ENCODE measurements at regions not wholly inside any gene's neighbourhood (a gene's known extent, or its start where the extent isn't known, plus 50 kb on each side); places are given as distances from the start of the nearest gene placed in this dataset.

DNA sequence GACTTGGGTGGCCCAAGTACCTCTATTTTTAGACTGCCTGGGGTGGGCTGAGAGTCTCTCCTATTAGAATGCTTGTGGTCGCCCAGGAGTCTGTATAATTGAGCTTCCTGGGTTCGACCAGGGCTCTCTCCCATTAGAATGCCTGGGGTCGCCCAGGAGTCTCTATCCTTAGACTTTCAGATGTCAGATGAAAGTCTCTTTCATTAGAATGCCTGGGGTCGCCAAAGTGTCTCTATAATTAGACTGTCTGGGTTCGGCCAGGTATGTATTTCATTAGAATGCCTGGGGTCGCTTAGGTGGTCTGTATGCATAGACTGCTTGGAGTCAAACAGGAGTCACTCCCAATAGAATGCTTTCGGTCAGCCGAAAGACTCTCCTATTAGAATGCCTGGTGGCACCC, 1471.7 kb downstream of the UQCRFS1 start:
- TF ChIP-seq CREB1 (IDR thresholded peaks at IDR 0.05; ENCODE audit: low read depth) = no peak
- TF ChIP-seq, protein P1, sequence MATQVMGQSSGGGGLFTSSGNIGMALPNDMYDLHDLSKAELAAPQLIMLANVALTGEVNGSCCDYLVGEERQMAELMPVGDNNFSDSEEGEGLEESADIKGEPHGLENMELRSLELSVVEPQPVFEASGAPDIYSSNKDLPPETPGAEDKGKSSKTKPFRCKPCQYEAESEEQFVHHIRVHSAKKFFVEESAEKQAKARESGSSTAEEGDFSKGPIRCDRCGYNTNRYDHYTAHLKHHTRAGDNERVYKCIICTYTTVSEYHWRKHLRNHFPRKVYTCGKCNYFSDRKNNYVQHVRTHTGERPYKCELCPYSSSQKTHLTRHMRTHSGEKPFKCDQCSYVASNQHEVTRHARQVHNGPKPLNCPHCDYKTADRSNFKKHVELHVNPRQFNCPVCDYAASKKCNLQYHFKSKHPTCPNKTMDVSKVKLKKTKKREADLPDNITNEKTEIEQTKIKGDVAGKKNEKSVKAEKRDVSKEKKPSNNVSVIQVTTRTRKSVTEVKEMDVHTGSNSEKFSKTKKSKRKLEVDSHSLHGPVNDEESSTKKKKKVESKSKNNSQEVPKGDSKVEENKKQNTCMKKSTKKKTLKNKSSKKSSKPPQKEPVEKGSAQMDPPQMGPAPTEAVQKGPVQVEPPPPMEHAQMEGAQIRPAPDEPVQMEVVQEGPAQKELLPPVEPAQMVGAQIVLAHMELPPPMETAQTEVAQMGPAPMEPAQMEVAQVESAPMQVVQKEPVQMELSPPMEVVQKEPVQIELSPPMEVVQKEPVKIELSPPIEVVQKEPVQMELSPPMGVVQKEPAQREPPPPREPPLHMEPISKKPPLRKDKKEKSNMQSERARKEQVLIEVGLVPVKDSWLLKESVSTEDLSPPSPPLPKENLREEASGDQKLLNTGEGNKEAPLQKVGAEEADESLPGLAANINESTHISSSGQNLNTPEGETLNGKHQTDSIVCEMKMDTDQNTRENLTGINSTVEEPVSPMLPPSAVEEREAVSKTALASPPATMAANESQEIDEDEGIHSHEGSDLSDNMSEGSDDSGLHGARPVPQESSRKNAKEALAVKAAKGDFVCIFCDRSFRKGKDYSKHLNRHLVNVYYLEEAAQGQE (IDR thresholded peaks at IDR 0.05; ENCODE audit: low read depth) = no peak
- TF ChIP-seq EP300 (IDR thresholded peaks at IDR 0.05; ENCODE audit: borderline replicate concordance) = no peak
- TF ChIP-seq, protein P2, sequence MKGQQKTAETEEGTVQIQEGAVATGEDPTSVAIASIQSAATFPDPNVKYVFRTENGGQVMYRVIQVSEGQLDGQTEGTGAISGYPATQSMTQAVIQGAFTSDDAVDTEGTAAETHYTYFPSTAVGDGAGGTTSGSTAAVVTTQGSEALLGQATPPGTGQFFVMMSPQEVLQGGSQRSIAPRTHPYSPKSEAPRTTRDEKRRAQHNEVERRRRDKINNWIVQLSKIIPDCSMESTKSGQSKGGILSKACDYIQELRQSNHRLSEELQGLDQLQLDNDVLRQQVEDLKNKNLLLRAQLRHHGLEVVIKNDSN (IDR thresholded peaks at IDR 0.05) = no peak
- no peak for TF ChIP-seq EGR1 (IDR thresholded peaks at IDR 0.05)
- TF ChIP-seq CEBPB (IDR thresholded peaks at IDR 0.05) = no peak
- no peak for TF ChIP-seq ZBTB7A (IDR thresholded peaks at IDR 0.05; ENCODE audit: low read depth)
- no peak for TF ChIP-seq TEAD4 (IDR thresholded peaks at IDR 0.05)
- no peak for TF ChIP-seq TCF12 (IDR thresholded peaks at IDR 0.05; ENCODE audit: low read depth)
- no peak for TF ChIP-seq YY1 (IDR thresholded peaks at IDR 0.05; ENCODE audit: low read depth)
- TF ChIP-seq, protein P3, sequence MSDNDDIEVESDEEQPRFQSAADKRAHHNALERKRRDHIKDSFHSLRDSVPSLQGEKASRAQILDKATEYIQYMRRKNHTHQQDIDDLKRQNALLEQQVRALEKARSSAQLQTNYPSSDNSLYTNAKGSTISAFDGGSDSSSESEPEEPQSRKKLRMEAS (IDR thresholded peaks at IDR 0.05) = no peak
- no peak for TF ChIP-seq TAF1 (IDR thresholded peaks at IDR 0.05; ENCODE audit: low read depth)
- TF ChIP-seq FOXM1 (IDR thresholded peaks at IDR 0.05; ENCODE audit: borderline replicate concordance, low read depth) = no peak
- no peak for TF ChIP-seq RAD21 (IDR thresholded peaks at IDR 0.05; ENCODE audit: low read depth)
- TF ChIP-seq NFIC (IDR thresholded peaks at IDR 0.05) = no peak

DNA sequence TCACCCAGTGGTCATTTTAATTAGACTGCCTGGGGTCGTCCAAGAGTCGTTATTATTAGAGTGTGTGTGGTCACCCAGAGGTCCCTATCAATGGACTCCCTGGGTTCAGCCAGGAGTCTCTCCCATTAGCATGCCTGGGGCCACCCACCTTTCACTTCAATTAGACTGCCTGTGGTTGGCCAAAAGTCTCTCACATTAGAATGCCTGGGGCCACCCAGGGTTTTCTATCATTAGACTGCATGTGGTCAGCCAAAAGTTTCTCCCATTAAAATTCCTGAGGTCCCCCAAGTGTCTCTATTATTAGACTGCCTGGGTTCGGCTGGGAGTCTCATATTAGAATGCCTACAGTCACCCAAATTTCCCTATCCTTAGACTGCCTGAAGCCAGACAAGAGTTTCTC, 1472.6 kb downstream of the UQCRFS1 start:
- TF ChIP-seq, protein P2 (IDR thresholded peaks at IDR 0.05) = no peak
- TF ChIP-seq EP300 (IDR thresholded peaks at IDR 0.05; ENCODE audit: borderline replicate concordance) (0 out of 2 replicates have a peak, but pooled peaks have one; percentile 33), TCF12 (IDR thresholded peaks at IDR 0.05; ENCODE audit: low read depth) (peak; percentile 40; the same call in 1 of the 2 replicates), FOXM1 (IDR thresholded peaks at IDR 0.05; ENCODE audit: borderline replicate concordance, low read depth) (peak; percentile 25; the same call in 1 of the 2 replicates), CEBPB (IDR thresholded peaks at IDR 0.05) (no peak), ZBTB7A (IDR thresholded peaks at IDR 0.05; ENCODE audit: low read depth) (no peak), TEAD4 (IDR thresholded peaks at IDR 0.05) (peak; percentile 40)

DNA sequence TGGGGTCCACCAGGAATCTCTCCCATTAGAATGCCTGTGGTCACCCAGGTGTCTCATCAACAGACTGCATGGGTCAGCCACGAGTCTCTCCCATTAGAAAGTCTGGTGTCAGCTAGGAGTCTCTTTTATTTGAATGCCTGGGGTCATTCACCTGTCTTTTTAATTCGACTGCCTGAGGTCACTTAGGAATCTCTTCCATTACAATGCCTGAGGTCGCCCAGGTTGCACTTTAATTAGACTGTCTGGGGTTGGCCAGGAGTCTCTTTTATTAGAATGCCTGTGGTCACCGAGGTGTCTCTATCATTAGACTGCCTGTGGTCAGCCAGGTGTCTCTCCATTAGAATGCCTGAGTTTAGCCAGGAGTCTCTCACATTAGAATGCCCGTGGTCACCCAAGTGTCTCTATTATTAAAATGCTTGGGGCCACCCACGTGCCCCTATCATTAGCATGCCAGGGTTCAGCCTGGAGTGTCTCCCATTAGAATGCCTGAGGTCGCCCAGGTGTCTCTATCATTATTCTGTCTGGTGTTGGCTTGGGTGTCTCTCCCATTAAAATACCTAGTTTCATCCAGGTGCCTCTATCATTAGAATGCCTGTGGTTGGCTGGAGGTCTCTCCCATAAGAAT, 1474.3 kb downstream of the UQCRFS1 start:
- peak; percentile 86 for TF ChIP-seq NFIC (IDR thresholded peaks at IDR 0.05)
- TF ChIP-seq, protein P3 (IDR thresholded peaks at IDR 0.05) = no peak; the same call in 1 of the 2 replicates
- TF ChIP-seq RAD21 (IDR thresholded peaks at IDR 0.05; ENCODE audit: low read depth) = no peak
- TF ChIP-seq, protein P2 (IDR thresholded peaks at IDR 0.05) = peak; percentile 71
- peak; percentile 88 for TF ChIP-seq TEAD4 (IDR thresholded peaks at IDR 0.05)
- TF ChIP-seq EGR1 (IDR thresholded peaks at IDR 0.05) = no peak
- no peak for TF ChIP-seq ZBTB7A (IDR thresholded peaks at IDR 0.05; ENCODE audit: low read depth)
- no peak for TF ChIP-seq CEBPB (IDR thresholded peaks at IDR 0.05)
- peak; percentile 98 for TF ChIP-seq TCF12 (IDR thresholded peaks at IDR 0.05; ENCODE audit: low read depth)
- peak; percentile 94 for TF ChIP-seq FOXM1 (IDR thresholded peaks at IDR 0.05; ENCODE audit: borderline replicate concordance, low read depth)
- TF ChIP-seq, protein P1 (IDR thresholded peaks at IDR 0.05; ENCODE audit: low read depth) = no peak
- TF ChIP-seq EP300 (IDR thresholded peaks at IDR 0.05; ENCODE audit: borderline replicate concordance) = peak; percentile 93
- TF ChIP-seq CREB1 (IDR thresholded peaks at IDR 0.05; ENCODE audit: low read depth) = no peak
- TF ChIP-seq TAF1 (IDR thresholded peaks at IDR 0.05; ENCODE audit: low read depth) = no peak
- TF ChIP-seq YY1 (IDR thresholded peaks at IDR 0.05; ENCODE audit: low read depth) = no peak

DNA sequence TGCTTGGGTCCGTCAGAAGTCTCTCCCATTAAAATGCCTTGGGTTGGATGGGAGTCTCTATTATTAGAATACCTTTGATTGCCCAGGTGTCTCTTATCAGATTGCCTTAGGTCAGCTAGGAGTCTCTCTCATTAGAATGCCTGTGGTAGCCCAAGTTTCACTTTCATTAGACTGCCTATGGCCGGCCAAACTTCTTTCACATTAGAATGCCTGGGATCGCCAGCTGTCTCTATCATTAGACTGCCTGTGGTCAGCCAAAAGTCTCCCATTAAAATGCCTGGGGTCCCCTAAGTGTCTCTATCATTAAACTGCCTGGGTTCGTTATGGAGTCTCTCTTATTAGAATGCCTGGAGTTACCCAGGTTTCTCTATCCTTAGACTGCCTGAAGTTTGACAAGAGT, 1476.7 kb downstream of the UQCRFS1 start:
- TF ChIP-seq ZBTB7A (IDR thresholded peaks at IDR 0.05; ENCODE audit: low read depth) (no peak), FOXM1 (IDR thresholded peaks at IDR 0.05; ENCODE audit: borderline replicate concordance, low read depth) (no peak), YY1 (IDR thresholded peaks at IDR 0.05; ENCODE audit: low read depth) (no peak), EP300 (IDR thresholded peaks at IDR 0.05; ENCODE audit: borderline replicate concordance) (no peak), TEAD4 (IDR thresholded peaks at IDR 0.05) (no peak), RAD21 (IDR thresholded peaks at IDR 0.05; ENCODE audit: low read depth) (no peak)
- TF ChIP-seq, protein P3 (IDR thresholded peaks at IDR 0.05) = no peak

DNA sequence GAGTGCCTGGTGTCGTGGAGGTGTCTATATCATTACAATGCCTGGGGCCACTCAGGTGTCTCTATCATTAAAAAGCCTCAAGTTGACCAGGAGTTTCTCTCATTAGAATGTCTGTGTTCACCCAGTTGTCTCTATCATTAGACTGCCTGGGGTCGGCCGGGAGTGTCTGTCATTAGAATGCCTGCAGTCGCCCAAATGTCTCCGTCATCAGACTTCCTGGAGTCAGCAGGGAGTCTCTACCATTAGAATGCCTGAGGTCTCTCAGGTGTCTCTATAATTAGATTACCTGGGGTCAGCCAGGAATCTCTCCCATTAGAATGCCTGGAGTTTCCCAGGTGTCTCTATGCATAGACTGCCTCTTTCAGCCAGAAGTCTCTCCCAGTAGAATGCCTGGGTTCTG, 1477.6 kb downstream of the UQCRFS1 start:
- TF ChIP-seq TCF12 (IDR thresholded peaks at IDR 0.05; ENCODE audit: low read depth) (peak; percentile 90), FOXM1 (IDR thresholded peaks at IDR 0.05; ENCODE audit: borderline replicate concordance, low read depth) (peak; percentile 82; the same call in 1 of the 2 replicates), TAF1 (IDR thresholded peaks at IDR 0.05; ENCODE audit: low read depth) (no peak), EP300 (IDR thresholded peaks at IDR 0.05; ENCODE audit: borderline replicate concordance) (peak; percentile 88), TEAD4 (IDR thresholded peaks at IDR 0.05) (peak; percentile 66), NFIC (IDR thresholded peaks at IDR 0.05) (peak; percentile 60), CREB1 (IDR thresholded peaks at IDR 0.05; ENCODE audit: low read depth) (no peak)

Data from Ishikawa (cell line).